H9 (cell line): ENCODE measurements at regions not wholly inside any gene's neighbourhood (a gene's known extent, or its start where the extent isn't known, plus 50 kb on each side); places are given as distances from the start of the nearest gene placed in this dataset.

ENCODE experiments used
- DNase-seq: peaks from one replicate; pipeline ENCODE4 v3.0.0-alpha.2; 2017
- H2AFZ ChIP-seq: one replicate; pipeline ENCODE4 v1.6.1; 2013; ENCODE audit warnings: mild to moderate bottlenecking, low read length, control low read depth, moderate library complexity
- H2AK5ac ChIP-seq: 2 replicates; pipeline ENCODE4 v1.6.1; 2013; ENCODE audit warnings: low read length, control low read depth, mixed read lengths; ENCODE audit not compliant: insufficient read length
- H2BK120ac ChIP-seq: one replicate; pipeline ENCODE4 v1.6.1; 2013; ENCODE audit warnings: low read depth, mild to moderate bottlenecking, low read length, control low read depth, inconsistent platforms; ENCODE audit not compliant: poor library complexity, severe bottlenecking
- H2BK12ac ChIP-seq: 2 replicates; pipeline ENCODE4 v1.6.1; 2013; ENCODE audit warnings: low read length, control low read depth, mixed read lengths, low read depth; ENCODE audit not compliant: insufficient read length
- H2BK15ac ChIP-seq: 2 replicates; pipeline ENCODE4 v1.6.1; 2013; ENCODE audit warnings: low read depth, low read length, control low read depth
- H2BK20ac ChIP-seq: one replicate; pipeline ENCODE4 v1.6.1; 2013; ENCODE audit warnings: low read depth, mild to moderate bottlenecking, low read length, control low read depth, inconsistent platforms; ENCODE audit not compliant: poor library complexity, severe bottlenecking
- H2BK5ac ChIP-seq: 2 replicates; pipeline ENCODE4 v1.6.1; 2013; ENCODE audit warnings: low read length, control low read depth, mixed read lengths; ENCODE audit not compliant: insufficient read length
- H3K14ac ChIP-seq: 2 replicates; pipeline ENCODE4 v1.6.1; 2013; ENCODE audit warnings: low read length, control low read depth; ENCODE audit not compliant: insufficient read depth
- H3K18ac ChIP-seq: 2 replicates; pipeline ENCODE4 v1.6.1; 2013; ENCODE audit warnings: low read depth, mild to moderate bottlenecking, mixed read lengths, low read length, control low read depth; ENCODE audit not compliant: insufficient read length
- H3K23ac ChIP-seq: 2 replicates; pipeline ENCODE4 v1.6.1; 2013; ENCODE audit warnings: low read length, control low read depth, mixed read lengths, low read depth; ENCODE audit not compliant: insufficient read length
- H3K23me2 ChIP-seq: 2 replicates; pipeline ENCODE4 v1.6.1; 2013; ENCODE audit warnings: low read depth, mild to moderate bottlenecking, mixed read lengths, low read length, control low read depth; ENCODE audit not compliant: insufficient read length, poor library complexity, severe bottlenecking
- H3K27ac ChIP-seq: 2 replicates; pipeline ENCODE4 v1.5.1; 2013; ENCODE audit warnings: low read length, control low read depth, mixed read lengths, low read depth; ENCODE audit not compliant: insufficient read length
- H3K27me3 ChIP-seq: 2 replicates; pipeline ENCODE4 v1.6.1; 2013; ENCODE audit warnings: low read length, control low read depth, inconsistent platforms; ENCODE audit not compliant: insufficient read depth
- H3K4ac ChIP-seq: 2 replicates; pipeline ENCODE4 v1.6.1; 2013; ENCODE audit warnings: low read depth, mild to moderate bottlenecking, control low read depth, inconsistent platforms, low read length, moderate library complexity
- H3K4me1 ChIP-seq: 2 replicates; pipeline ENCODE4 v1.6.1; 2013; ENCODE audit warnings: low read length, control low read depth, inconsistent platforms; ENCODE audit not compliant: insufficient read depth
- H3K4me2 ChIP-seq: 2 replicates; pipeline ENCODE4 v1.6.1; 2013; ENCODE audit warnings: low read length, control low read depth, mixed read lengths; ENCODE audit not compliant: insufficient read length, insufficient read depth
- H3K56ac ChIP-seq: 2 replicates; pipeline ENCODE4 v1.6.1; 2013; ENCODE audit warnings: low read depth, mild to moderate bottlenecking, mixed read lengths, low read length, control low read depth; ENCODE audit not compliant: insufficient read length
- H3K79me1 ChIP-seq: 2 replicates; pipeline ENCODE4 v1.6.1; 2013; ENCODE audit warnings: low read depth, mild to moderate bottlenecking, moderate library complexity, low read length, control low read depth, inconsistent platforms; ENCODE audit not compliant: insufficient read depth, poor library complexity, severe bottlenecking
- H3K79me2 ChIP-seq: 2 replicates; pipeline ENCODE4 v1.6.1; 2013; ENCODE audit warnings: low read length, control low read depth, inconsistent platforms; ENCODE audit not compliant: insufficient read depth
- H3K9ac ChIP-seq: 2 replicates; pipeline ENCODE4 v1.6.1; 2013; ENCODE audit warnings: low read length, control low read depth, mixed read lengths; ENCODE audit not compliant: insufficient read length; ENCODE audit errors: extremely low read depth
- H3K9me3 ChIP-seq: one replicate; pipeline ENCODE4 v1.6.1; 2013; ENCODE audit warnings: low read depth, low read length, inconsistent platforms; ENCODE audit not compliant: control insufficient read depth
- H3T11ph ChIP-seq: one replicate; pipeline ENCODE4 v1.6.1; 2013; ENCODE audit warnings: mild to moderate bottlenecking, low read length, control low read depth, inconsistent platforms
- H4K20me1 ChIP-seq: one replicate; pipeline ENCODE4 v1.6.1; 2013; ENCODE audit not compliant: control insufficient read depth, insufficient read length, insufficient read depth
- H4K5ac ChIP-seq: 2 replicates; pipeline ENCODE4 v1.6.1; 2013; ENCODE audit warnings: low read depth, mild to moderate bottlenecking, mixed read lengths, low read length, control low read depth; ENCODE audit not compliant: insufficient read length
- H4K8ac ChIP-seq: replicated peaks from 2 replicates; pipeline ENCODE4 v1.6.1; 2013; ENCODE audit warnings: low read length, control low read depth, mixed read lengths, low read depth; ENCODE audit not compliant: insufficient read length
- H4K91ac ChIP-seq: 2 replicates; pipeline ENCODE4 v1.6.1; 2013; ENCODE audit warnings: low read depth, mild to moderate bottlenecking, moderate library complexity, mixed read lengths, low read length, control low read depth; ENCODE audit not compliant: insufficient read length
- H3K27ac Mint-ChIP-seq, 3 experiments: 2 replicates in 2 of 3; 3 replicates in 1 of 3; pipeline ENCODE4 v1.8.0; 2020 to 2021; ENCODE audit warnings: mixed read lengths in 3 of 3, mild to moderate bottlenecking in 1 of 3, moderate library complexity in 1 of 3
- H3K27me3 Mint-ChIP-seq: 2 replicates; pipeline ENCODE4 v1.8.0; 2021; ENCODE audit warnings: low read depth, mild to moderate bottlenecking, moderate library complexity, mixed read lengths
- H3K36me3 Mint-ChIP-seq, 3 experiments: 2 replicates in 2 of 3; 3 replicates in 1 of 3; pipeline ENCODE4 v1.8.0; 2020 to 2021; ENCODE audit warnings: low read depth in 3 of 3, mixed read lengths in 3 of 3; ENCODE audit not compliant: insufficient read depth in 1 of 3
- H3K4me1 Mint-ChIP-seq, 2 experiments: 2 replicates each; pipeline ENCODE4 v1.8.0; 2020; ENCODE audit warnings: mixed read lengths in 2 of 2
- H3K4me3 Mint-ChIP-seq, 2 experiments: 2 replicates in 1 of 2; 3 replicates in 1 of 2; pipeline ENCODE4 v1.8.0; 2020 to 2021; ENCODE audit warnings: mild to moderate bottlenecking in 2 of 2, mixed read lengths in 2 of 2, moderate library complexity in 1 of 2
- H3K9me3 Mint-ChIP-seq, 2 experiments: 2 replicates in 1 of 2; 3 replicates in 1 of 2; pipeline ENCODE4 v1.8.0; 2020; ENCODE audit warnings: mild to moderate bottlenecking in 2 of 2, mixed read lengths in 2 of 2, moderate library complexity in 1 of 2
- TF ChIP-seq, protein P1 (sequence below): fragments of 200-600 bp; sonication (generic); conservative IDR thresholded peaks from 3 replicates; pipeline ENCODE4 v1.8.0; 2021; ENCODE audit warnings: antibody characterized with exemption, mild to moderate bottlenecking

- no peak overlapping the region for H4K91ac ChIP-seq
- no peak overlapping the region for H4K8ac ChIP-seq
- H3K14ac ChIP-seq: no peak overlapping the region
- no peaks in the 10 kb centered on the region for H3K27me3 ChIP-seq
- Mint-ChIP-seq H3K4me3 (no peak overlapping the region), H3K27ac (no peak overlapping the region; a peak in 1 of 7 replicates), H3K27me3 (no peaks in the 10 kb centered on the region), H3K9me3 (no peaks in the 10 kb centered on the region), H3K36me3 (no peaks in the 10 kb centered on the region; a peak in 1 of 7 replicates), H3K4me1 (peaks cover 0 to 3% of the 10 kb centered on the region in 2 experiments; a peak in 2 of 4 replicates)
- no peaks in the 10 kb centered on the region for H3K23me2 ChIP-seq
- no peak overlapping the region for H3K4me2 ChIP-seq
- no peak overlapping the region for H2BK12ac ChIP-seq
- no peak overlapping the region for H3K9ac ChIP-seq
- H3K56ac ChIP-seq: no peak overlapping the region
- H2BK20ac ChIP-seq: no peak overlapping the region
- H4K5ac ChIP-seq: no peak overlapping the region
- H3T11ph ChIP-seq: no peak overlapping the region
- no peaks in the 10 kb centered on the region for H3K4me1 ChIP-seq
- H2AK5ac ChIP-seq: no peak overlapping the region
- H4K20me1 ChIP-seq: no peaks in the 10 kb centered on the region
- no peaks in the 10 kb centered on the region for H3K9me3 ChIP-seq
- H3K79me2 ChIP-seq: no peaks in the 10 kb centered on the region
- H2AFZ ChIP-seq: no peak overlapping the region
- DNase-seq: no peak
- TF ChIP-seq, protein P1, sequence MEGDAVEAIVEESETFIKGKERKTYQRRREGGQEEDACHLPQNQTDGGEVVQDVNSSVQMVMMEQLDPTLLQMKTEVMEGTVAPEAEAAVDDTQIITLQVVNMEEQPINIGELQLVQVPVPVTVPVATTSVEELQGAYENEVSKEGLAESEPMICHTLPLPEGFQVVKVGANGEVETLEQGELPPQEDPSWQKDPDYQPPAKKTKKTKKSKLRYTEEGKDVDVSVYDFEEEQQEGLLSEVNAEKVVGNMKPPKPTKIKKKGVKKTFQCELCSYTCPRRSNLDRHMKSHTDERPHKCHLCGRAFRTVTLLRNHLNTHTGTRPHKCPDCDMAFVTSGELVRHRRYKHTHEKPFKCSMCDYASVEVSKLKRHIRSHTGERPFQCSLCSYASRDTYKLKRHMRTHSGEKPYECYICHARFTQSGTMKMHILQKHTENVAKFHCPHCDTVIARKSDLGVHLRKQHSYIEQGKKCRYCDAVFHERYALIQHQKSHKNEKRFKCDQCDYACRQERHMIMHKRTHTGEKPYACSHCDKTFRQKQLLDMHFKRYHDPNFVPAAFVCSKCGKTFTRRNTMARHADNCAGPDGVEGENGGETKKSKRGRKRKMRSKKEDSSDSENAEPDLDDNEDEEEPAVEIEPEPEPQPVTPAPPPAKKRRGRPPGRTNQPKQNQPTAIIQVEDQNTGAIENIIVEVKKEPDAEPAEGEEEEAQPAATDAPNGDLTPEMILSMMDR: no peak
- no peak overlapping the region for H3K27ac ChIP-seq
- no peak overlapping the region for H2BK5ac ChIP-seq
- H3K4ac ChIP-seq: no peak overlapping the region
- H3K18ac ChIP-seq: no peak overlapping the region
- H2BK15ac ChIP-seq: no peak overlapping the region
- H2BK120ac ChIP-seq: no peak overlapping the region
- no peak overlapping the region for H3K23ac ChIP-seq
- H3K79me1 ChIP-seq: no peaks in the 10 kb centered on the region
Measured at GRCh38 chr12:103247531-103247930, 248.2 kb downstream of the C12orf42 start.
